ENCODE measurements at regions not wholly inside any gene's neighbourhood (a gene's known extent, or its start where the extent isn't known, plus 50 kb on each side); places are given as distances from the start of the nearest gene placed in this dataset.

GRCh38 chr2:4745056-4745991 lies 946.9 kb upstream of the SOX11 start:
- Histone ChIP-seq H3K27ac (ENCODE audit: low read depth, low read length) (no peak overlapping the region), H3K4me3 (ENCODE audit: insufficient read depth, low read length, poor library complexity, severe bottlenecking) (no peak overlapping the region), H2AFZ (ENCODE audit: low read depth, low read length, severe bottlenecking) (no peak overlapping the region), H3K9ac (ENCODE audit: low read length) (no peak overlapping the region), H3F3A (ENCODE audit: insufficient read depth) (no peaks in the 10 kb centered on the region), H3K27me3 (ENCODE audit: low read length) (no peaks in the 10 kb centered on the region), H3K9me3 (ENCODE audit: insufficient read depth, low read length) (no peaks in the 10 kb centered on the region), H3K36me3 (ENCODE audit: low read length) (no peaks in the 10 kb centered on the region), H3K79me2 (ENCODE audit: insufficient read depth, low read length) (no peaks in the 10 kb centered on the region), H4K20me1 (ENCODE audit: low read depth, low read length) (no peaks in the 10 kb centered on the region), H3K4me2 (ENCODE audit: low read depth, low read length, poor library complexity, severe bottlenecking) (no peak overlapping the region), H3K9me2 (replicated peaks; ENCODE audit: insufficient read depth, low read length) (no peaks in the 10 kb centered on the region)
- no peak for TF ChIP-seq EZH2phosphoT487 (conservative IDR thresholded peaks at IDR 0.05; ENCODE audit: low read length)
- no peak for TF ChIP-seq CTCF (IDR thresholded peaks at IDR 0.05; ENCODE audit: insufficient read depth, low read length, poor library complexity, severe bottlenecking)

GRCh38 chr2:4753721-4754120 lies 938.5 kb upstream of the SOX11 start:
- Histone ChIP-seq H3K36me3 (ENCODE audit: low read length) (no peaks in the 10 kb centered on the region), H3K27ac (ENCODE audit: low read depth, low read length) (no peak overlapping the region), H4K20me1 (ENCODE audit: low read depth, low read length) (no peaks in the 10 kb centered on the region), H3F3A (ENCODE audit: insufficient read depth) (no peaks in the 10 kb centered on the region), H3K9ac (ENCODE audit: low read length) (no peak overlapping the region), H3K4me2 (ENCODE audit: low read depth, low read length, poor library complexity, severe bottlenecking) (no peak overlapping the region), H3K9me3 (ENCODE audit: insufficient read depth, low read length) (no peaks in the 10 kb centered on the region), H3K27me3 (ENCODE audit: low read length) (no peaks in the 10 kb centered on the region), H3K9me2 (replicated peaks; ENCODE audit: insufficient read depth, low read length) (no peaks in the 10 kb centered on the region), H2AFZ (ENCODE audit: low read depth, low read length, severe bottlenecking) (no peak overlapping the region), H3K4me3 (ENCODE audit: insufficient read depth, low read length, poor library complexity, severe bottlenecking) (no peak overlapping the region), H3K79me2 (ENCODE audit: insufficient read depth, low read length) (no peaks in the 10 kb centered on the region)
- TF ChIP-seq CTCF (IDR thresholded peaks at IDR 0.05; ENCODE audit: insufficient read depth, low read length, poor library complexity, severe bottlenecking), result no peak
- TF ChIP-seq EZH2phosphoT487 (conservative IDR thresholded peaks at IDR 0.05; ENCODE audit: low read length), result no peak

GRCh38 chr2:4762951-4763376 lies 929.2 kb upstream of the SOX11 start:
- H3K4me3 ChIP-seq (ENCODE audit: insufficient read depth, low read length, poor library complexity, severe bottlenecking), result no peak overlapping the region
- TF ChIP-seq CTCF (IDR thresholded peaks at IDR 0.05; ENCODE audit: insufficient read depth, low read length, poor library complexity, severe bottlenecking) (peak; percentile 14), EZH2phosphoT487 (conservative IDR thresholded peaks at IDR 0.05; ENCODE audit: low read length) (no peak)
- no peak overlapping the region for H3K27ac ChIP-seq (ENCODE audit: low read depth, low read length)
- no peak overlapping the region for H3K4me2 ChIP-seq (ENCODE audit: low read depth, low read length, poor library complexity, severe bottlenecking)
- no peaks in the 10 kb centered on the region for H3K9me2 ChIP-seq (replicated peaks; ENCODE audit: insufficient read depth, low read length)
- H3K27me3 ChIP-seq (ENCODE audit: low read length), result no peaks in the 10 kb centered on the region
- H3K9me3 ChIP-seq (ENCODE audit: insufficient read depth, low read length), result no peaks in the 10 kb centered on the region
- H3K36me3 ChIP-seq (ENCODE audit: low read length), result no peaks in the 10 kb centered on the region
- no peaks in the 10 kb centered on the region for H3K79me2 ChIP-seq (ENCODE audit: insufficient read depth, low read length)
- H4K20me1 ChIP-seq (ENCODE audit: low read depth, low read length), result no peaks in the 10 kb centered on the region
- no peak overlapping the region for H2AFZ ChIP-seq (ENCODE audit: low read depth, low read length, severe bottlenecking)
- no peaks in the 10 kb centered on the region for H3F3A ChIP-seq (ENCODE audit: insufficient read depth)
- H3K9ac ChIP-seq (ENCODE audit: low read length), result no peak overlapping the region
